CMK (cell line): ENCODE measurements at regions not wholly inside any gene's neighbourhood (a gene's known extent, or its start where the extent isn't known, plus 50 kb on each side); places are given as distances from the start of the nearest gene placed in this dataset.

Experiments used
- DNase-seq: peaks from one replicate; pipeline ENCODE4 v3.0.0-alpha.2; 2010; ENCODE audit warnings: low read depth

GRCh38 chr10:29397221-29397620 lies 108.4 kb downstream of the LYZL1 start:
- no peak for DNase-seq

GRCh38 chr10:29403208-29403607 lies 114.3 kb downstream of the LYZL1 start:
- no peak for DNase-seq

DNA sequence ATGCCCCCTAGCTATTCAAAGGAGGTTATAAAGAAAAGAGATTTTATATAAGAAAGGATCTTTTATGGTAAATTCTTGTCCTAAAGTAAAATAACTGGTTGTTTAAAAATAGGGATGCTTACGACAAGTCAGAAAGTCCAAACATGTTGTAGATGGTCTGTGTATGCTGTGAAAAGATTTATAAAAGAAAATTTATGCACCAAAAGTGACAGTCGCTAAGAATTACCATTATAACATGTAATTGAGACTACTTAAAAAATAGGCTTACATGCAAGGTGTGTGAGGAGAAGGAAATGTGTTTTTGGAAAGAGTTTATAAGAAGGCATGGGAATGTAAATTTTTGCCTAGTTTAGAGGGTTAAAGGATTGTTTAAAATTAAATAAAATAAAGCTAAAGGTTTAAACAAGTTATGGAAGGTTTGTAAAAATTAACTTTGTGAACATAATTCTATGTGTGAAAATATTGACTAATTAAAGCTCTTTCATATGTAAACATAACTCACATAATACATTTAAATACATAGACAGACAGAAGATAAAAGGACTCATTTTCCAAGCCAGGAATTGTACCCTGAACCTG lies 118.5 kb downstream of the LYZL1 start:
- DNase-seq = no peak
